Neural crest cell (in vitro differentiated cells): ENCODE measurements at regions not wholly inside any gene's neighbourhood (a gene's known extent, or its start where the extent isn't known, plus 50 kb on each side); places are given as distances from the start of the nearest gene placed in this dataset.

Experiments used
- DNase-seq: peaks from one replicate; pipeline ENCODE4 v3.0.0; 2021; ENCODE audit warnings: low read depth, mixed read lengths, low spot score
- H3K27ac Mint-ChIP-seq: one replicate; pipeline ENCODE4 v1.8.0; 2021; ENCODE audit warnings: mild to moderate bottlenecking, mixed read lengths; ENCODE audit not compliant: unreplicated experiment
- H3K27me3 Mint-ChIP-seq: 2 replicates; pipeline ENCODE4 v1.8.0; 2021; ENCODE audit warnings: low read depth, mild to moderate bottlenecking, mixed read lengths
- H3K36me3 Mint-ChIP-seq: 2 replicates; pipeline ENCODE4 v1.8.0; 2021; ENCODE audit warnings: low read depth, mild to moderate bottlenecking, mixed read lengths
- H3K4me1 Mint-ChIP-seq: 2 replicates; pipeline ENCODE4 v1.8.0; 2021; ENCODE audit warnings: mixed read lengths
- H3K4me3 Mint-ChIP-seq: one replicate; pipeline ENCODE4 v1.8.0; 2021; ENCODE audit warnings: mild to moderate bottlenecking, mixed read lengths
- H3K9me3 Mint-ChIP-seq: 2 replicates; pipeline ENCODE4 v1.8.0; 2021; ENCODE audit warnings: mixed read lengths
- CTCF ChIP-seq: fragments of 200-600 bp; sonication (generic); conservative IDR thresholded peaks from 2 replicates; pipeline ENCODE4 v1.5.0; 2021; ENCODE audit warnings: antibody characterized with exemption, mild to moderate bottlenecking

- Mint-ChIP-seq H3K27me3 (no peaks in the 10 kb centered on the region), H3K9me3 (no peaks in the 10 kb centered on the region), H3K36me3 (no peaks in the 10 kb centered on the region), H3K4me3 (no peak overlapping the region), H3K27ac (no peak overlapping the region), H3K4me1 (peaks cover 13% of the 10 kb centered on the region)
- DNase-seq = no peak
- no peak for TF ChIP-seq CTCF
Measured at GRCh38 chr2:215612786-215613185, 176.9 kb upstream of the FN1 start.

GRCh38 chr2:215611609-215612386 is 175.9 kb upstream of the FN1 start:
- H3K4me3 Mint-ChIP-seq = no peak overlapping the region
- H3K27me3 Mint-ChIP-seq = no peaks in the 10 kb centered on the region
- peaks cover 13% of the 10 kb centered on the region for H3K4me1 Mint-ChIP-seq
- DNase-seq = no peak
- no peak for TF ChIP-seq CTCF
- no peak overlapping the region for H3K27ac Mint-ChIP-seq
- H3K36me3 Mint-ChIP-seq = no peaks in the 10 kb centered on the region
- no peaks in the 10 kb centered on the region for H3K9me3 Mint-ChIP-seq

GRCh38 chr2:215609089-215610032 is 173.5 kb upstream of the FN1 start:
- TF ChIP-seq CTCF = no peak
- no peaks in the 10 kb centered on the region for H3K9me3 Mint-ChIP-seq
- H3K27me3 Mint-ChIP-seq = no peaks in the 10 kb centered on the region
- no peaks in the 10 kb centered on the region for H3K36me3 Mint-ChIP-seq
- no peak overlapping the region for H3K4me3 Mint-ChIP-seq
- no peak for DNase-seq
- H3K4me1 Mint-ChIP-seq = peaks cover 13% of the 10 kb centered on the region
- H3K27ac Mint-ChIP-seq = no peak overlapping the region

- TF ChIP-seq CTCF = no peak
- H3K27ac Mint-ChIP-seq = no peak overlapping the region
- no peaks in the 10 kb centered on the region for H3K36me3 Mint-ChIP-seq
- H3K4me1 Mint-ChIP-seq = peaks cover 8% of the 10 kb centered on the region
- no peaks in the 10 kb centered on the region for H3K9me3 Mint-ChIP-seq
- no peak for DNase-seq
- no peak overlapping the region for H3K4me3 Mint-ChIP-seq
- no peaks in the 10 kb centered on the region for H3K27me3 Mint-ChIP-seq
Measured at GRCh38 chr2:215607766-215608165, 171.9 kb upstream of the FN1 start.

- Mint-ChIP-seq H3K36me3 (no peaks in the 10 kb centered on the region), H3K27me3 (no peaks in the 10 kb centered on the region), H3K9me3 (no peaks in the 10 kb centered on the region), H3K4me1 (no peaks in the 10 kb centered on the region), H3K27ac (no peak overlapping the region), H3K4me3 (no peak overlapping the region)
- DNase-seq = no peak
- no peak for TF ChIP-seq CTCF
Measured at GRCh38 chr2:215606219-215606618, 170.4 kb upstream of the FN1 start.
